Middle frontal gyrus (tissue), 1 donor: ENCODE measurements at regions not wholly inside any gene's neighbourhood (a gene's known extent, or its start where the extent isn't known, plus 50 kb on each side); places are given as distances from the start of the nearest gene placed in this dataset.
"Not testable (repeated sequence)": the region's sequence is repeated elsewhere in the genome, so short reads cannot be mapped to it uniquely, and the experiment has no call there.

Experiments
- DNase-seq: peaks from one replicate; pipeline ENCODE4 v3.0.0-alpha.2; 2015; ENCODE audit warnings: low spot score; ENCODE audit errors: extremely low spot score

GRCh38 chr6:56904068-56904467, 50.8 kb upstream of the BEND6 start:
- no peak for DNase-seq

GRCh38 chr6:56902641-56903464, 52.1 kb upstream of the BEND6 start:
- peak; percentile 55 for DNase-seq

- no peak for DNase-seq
Measured at GRCh38 chr6:56900784-56901183, 54.1 kb upstream of the BEND6 start.

GRCh38 chr6:56899753-56900152, 55.2 kb upstream of the BEND6 start:
- DNase-seq: no peak

- DNase-seq: no peak
Measured at GRCh38 chr6:56899311-56899710, 55.6 kb upstream of the BEND6 start.

GRCh38 chr6:56897789-56898529, 56.9 kb upstream of the BEND6 start:
- DNase-seq: no peak

- no peak for DNase-seq
Measured at GRCh38 chr6:56891754-56892153, 63.2 kb upstream of the BEND6 start.

GRCh38 chr6:56890683-56891429, 64.1 kb upstream of the BEND6 start:
- DNase-seq: peak; percentile 63

- no peak for DNase-seq
Measured at GRCh38 chr6:56890066-56890465, 64.8 kb upstream of the BEND6 start.

GRCh38 chr6:56889492-56889891, 65.4 kb upstream of the BEND6 start:
- no peak for DNase-seq

GRCh38 chr6:56888687-56889086, 66.2 kb upstream of the BEND6 start:
- no peak for DNase-seq

- no peak for DNase-seq
Measured at GRCh38 chr6:56887086-56887485, 67.8 kb upstream of the BEND6 start.

GRCh38 chr6:56877922-56878321, 77.0 kb upstream of the BEND6 start:
- DNase-seq: no peak

GRCh38 chr6:56875961-56876360, 78.9 kb upstream of the BEND6 start:
- no peak for DNase-seq

GRCh38 chr6:56875523-56875922, 79.4 kb upstream of the BEND6 start:
- DNase-seq: no peak

GRCh38 chr6:56874328-56874727, 80.6 kb upstream of the BEND6 start:
- no peak for DNase-seq

GRCh38 chr6:56870053-56870452, 84.9 kb upstream of the BEND6 start:
- not testable (repeated sequence) for DNase-seq

GRCh38 chr6:56869346-56869745, 85.6 kb upstream of the BEND6 start:
- no peak for DNase-seq

GRCh38 chr6:56868687-56869086, 86.2 kb upstream of the BEND6 start:
- DNase-seq: no peak

GRCh38 chr6:56866917-56867522, 87.9 kb upstream of the BEND6 start:
- DNase-seq: no peak

GRCh38 chr6:56865081-56865875, 89.6 kb upstream of the BEND6 start:
- no peak for DNase-seq
